ENCODE measurements at regions not wholly inside any gene's neighbourhood (a gene's known extent, or its start where the extent isn't known, plus 50 kb on each side); places are given as distances from the start of the nearest gene placed in this dataset.

GRCh38 chr5:120926471-120926870 is 462.4 kb downstream of the PRR16 start:
- Mint-ChIP-seq H3K27me3 (ENCODE audit: low read depth) (no peaks in the 10 kb centered on the region), H3K9me3 (no peaks in the 10 kb centered on the region), H3K36me3 (no peaks in the 10 kb centered on the region), H3K27ac (no peak overlapping the region), H3K4me1 (peaks cover 12% of the 10 kb centered on the region), H3K4me3 (no peak overlapping the region)
- no peak for TF ChIP-seq CTCF (IDR thresholded peaks at IDR 0.05; ENCODE audit: unreplicated experiment)
- no peak for DNase-seq (ENCODE audit: low spot score in 2 of 2, unreplicated experiment in 2 of 2)

- Mint-ChIP-seq H3K4me3 (no peak overlapping the region), H3K4me1 (peaks cover 12% of the 10 kb centered on the region), H3K27me3 (ENCODE audit: low read depth) (no peaks in the 10 kb centered on the region), H3K27ac (no peak overlapping the region), H3K36me3 (no peaks in the 10 kb centered on the region), H3K9me3 (no peaks in the 10 kb centered on the region)
- no peak for TF ChIP-seq CTCF (IDR thresholded peaks at IDR 0.05; ENCODE audit: unreplicated experiment)
- DNase-seq (ENCODE audit: low spot score in 2 of 2, unreplicated experiment in 2 of 2), result no peak
Measured at GRCh38 chr5:120927950-120928530, 463.9 kb downstream of the PRR16 start.

- TF ChIP-seq CTCF (IDR thresholded peaks at IDR 0.05; ENCODE audit: unreplicated experiment), result no peak
- H3K27me3 Mint-ChIP-seq (ENCODE audit: low read depth), result no peaks in the 10 kb centered on the region
- no peak overlapping the region for H3K27ac Mint-ChIP-seq
- no peaks in the 10 kb centered on the region for H3K36me3 Mint-ChIP-seq
- DNase-seq (ENCODE audit: low spot score in 2 of 2, unreplicated experiment in 2 of 2), result no peak
- peaks cover 9% of the 10 kb centered on the region for H3K4me1 Mint-ChIP-seq
- no peak overlapping the region for H3K4me3 Mint-ChIP-seq
- H3K9me3 Mint-ChIP-seq, result no peaks in the 10 kb centered on the region
Measured at GRCh38 chr5:120932480-120932879, 468.4 kb downstream of the PRR16 start.

GRCh38 chr5:120934031-120934430 is 469.9 kb downstream of the PRR16 start:
- TF ChIP-seq CTCF (IDR thresholded peaks at IDR 0.05; ENCODE audit: unreplicated experiment), result no peak
- no peak overlapping the region for H3K27ac Mint-ChIP-seq
- no peaks in the 10 kb centered on the region for H3K36me3 Mint-ChIP-seq
- no peaks in the 10 kb centered on the region for H3K27me3 Mint-ChIP-seq (ENCODE audit: low read depth)
- H3K4me1 Mint-ChIP-seq, result peaks cover 12% of the 10 kb centered on the region
- H3K4me3 Mint-ChIP-seq, result no peak overlapping the region
- no peaks in the 10 kb centered on the region for H3K9me3 Mint-ChIP-seq
- DNase-seq (ENCODE audit: low spot score in 2 of 2, unreplicated experiment in 2 of 2), result no peak

GRCh38 chr5:120936652-120937051 is 472.6 kb downstream of the PRR16 start:
- DNase-seq (ENCODE audit: low spot score in 2 of 2, unreplicated experiment in 2 of 2), result no peak
- Mint-ChIP-seq H3K27ac (no peak overlapping the region), H3K4me3 (no peak overlapping the region), H3K36me3 (no peaks in the 10 kb centered on the region), H3K4me1 (peaks cover 13% of the 10 kb centered on the region), H3K9me3 (no peaks in the 10 kb centered on the region), H3K27me3 (ENCODE audit: low read depth) (no peaks in the 10 kb centered on the region)
- TF ChIP-seq CTCF (IDR thresholded peaks at IDR 0.05; ENCODE audit: unreplicated experiment), result no peak

- no peak for TF ChIP-seq CTCF (IDR thresholded peaks at IDR 0.05; ENCODE audit: unreplicated experiment)
- H3K4me1 Mint-ChIP-seq, result peaks cover 16% of the 10 kb centered on the region
- no peaks in the 10 kb centered on the region for H3K27me3 Mint-ChIP-seq (ENCODE audit: low read depth)
- H3K36me3 Mint-ChIP-seq, result no peaks in the 10 kb centered on the region
- H3K27ac Mint-ChIP-seq, result no peak overlapping the region
- no peaks in the 10 kb centered on the region for H3K9me3 Mint-ChIP-seq
- no peak overlapping the region for H3K4me3 Mint-ChIP-seq
- DNase-seq (ENCODE audit: low spot score in 2 of 2, unreplicated experiment in 2 of 2), result no peak
Measured at GRCh38 chr5:120938604-120939003, 474.5 kb downstream of the PRR16 start.

Data from mesothelial cell of epicardium (in vitro differentiated cells).